ENCODE measurements at regions not wholly inside any gene's neighbourhood (a gene's known extent, or its start where the extent isn't known, plus 50 kb on each side); places are given as distances from the start of the nearest gene placed in this dataset.

DNA sequence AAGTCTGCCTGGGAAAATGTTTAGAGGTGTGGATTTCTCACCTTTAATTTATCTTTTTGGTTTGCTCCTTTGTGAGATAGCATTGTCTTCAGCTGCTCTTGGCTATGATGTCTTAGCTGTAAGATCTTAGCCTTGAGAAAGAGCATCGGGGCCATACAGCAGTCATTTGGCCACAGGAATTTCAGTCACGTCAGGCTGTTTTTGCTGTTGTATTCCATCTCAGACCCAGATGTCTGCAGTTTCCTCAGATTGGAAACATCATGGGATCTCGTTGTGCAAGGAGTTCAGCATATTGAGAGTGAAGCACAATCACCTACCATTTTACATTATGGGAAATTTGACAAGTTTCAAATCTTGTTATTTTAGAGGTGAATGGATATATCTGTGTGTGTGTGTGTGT, 89.3 kb upstream of the C1QTNF9B start:
- peak in 1 of 8 experiments; percentile 54 for ATAC-seq (replicated peaks in 6 of 8)

DNA sequence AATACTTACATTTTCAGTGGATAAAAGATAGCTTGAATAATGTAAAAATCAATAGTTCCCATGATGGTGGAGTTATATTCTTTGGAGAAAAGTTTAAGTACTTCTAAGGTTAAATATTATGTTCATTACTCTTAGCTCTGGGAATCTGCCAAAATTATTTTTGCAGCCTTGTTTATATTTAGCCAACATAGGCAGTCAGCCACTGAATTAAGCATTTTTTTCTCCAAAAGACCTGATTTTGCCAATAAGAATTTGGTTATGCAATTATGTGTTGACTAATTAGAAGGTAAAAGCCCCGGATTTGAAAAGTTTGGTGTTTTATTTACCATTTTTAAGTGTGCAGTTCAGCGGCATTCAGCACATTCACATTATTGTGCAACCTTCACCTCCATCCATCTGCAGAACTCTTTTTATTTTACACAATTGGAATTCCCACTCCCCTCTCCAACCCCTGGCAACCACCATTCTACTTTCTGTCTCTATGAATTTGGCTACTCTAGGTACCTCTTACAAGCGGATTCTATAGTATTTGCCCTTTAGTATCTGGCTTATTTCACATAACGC, 90.1 kb upstream of the C1QTNF9B start:
- no peak overlapping the region for H3K27ac ChIP-seq
- WGBS, 10 experiments: 20 to 100% (median 72%) methylated on average over 1 to 4 of the region's 4 CpGs; no CpG with 5 or more reads in 1 of the 10 experiments

More for the DNA sequence above, 89.3 kb upstream of the C1QTNF9B start:
- Histone ChIP-seq H3K4me1 (replicated peaks in 1 of 2) (peaks cover 12 to 36% of the 10 kb centered on the region in 2 donors), H3K27ac (no peak overlapping the region), H3K4me3 (no peak overlapping the region)
- in situ Hi-C loops (cut with MboI; ENCODE audit: low pct_unique_long_range_greater_than_20kb in 2 of 9, low sequenced_read_pairs in 9 of 9, unreplicated experiment in 9 of 9): no loop called here
- WGBS, 10 experiments: 20 to 100% (median 78%) methylated on average over 1 to 2 of the region's 3 CpGs; no CpG with 5 or more reads in 4 of the 10 experiments

DNA sequence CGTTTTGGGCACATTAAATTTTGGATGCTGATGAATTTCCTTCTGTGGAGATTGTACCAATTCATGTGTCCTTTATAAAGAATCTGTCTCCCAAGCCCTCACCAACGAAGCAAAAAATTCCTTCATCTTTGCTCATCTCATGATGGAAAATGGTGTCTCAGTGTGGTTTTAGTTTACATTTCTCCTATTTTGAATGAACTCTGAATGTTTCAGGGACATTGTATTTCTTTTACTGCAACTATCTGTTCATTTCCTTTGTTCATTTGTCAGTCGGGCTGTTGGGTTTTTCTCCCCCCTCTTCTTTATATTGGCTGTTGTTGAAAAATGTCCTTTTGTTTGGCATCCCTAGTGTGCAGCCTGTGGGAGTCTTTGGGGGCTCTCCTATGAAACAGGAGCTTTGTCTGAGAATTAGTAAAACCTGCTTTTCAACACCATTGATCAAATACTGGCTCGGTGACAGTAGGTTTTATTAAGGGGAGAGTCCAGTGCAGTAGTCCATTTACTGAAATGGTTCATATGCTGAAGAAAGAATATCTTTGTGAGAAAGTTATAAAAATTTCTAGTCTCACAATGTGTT, 91.3 kb upstream of the C1QTNF9B start:
- Histone ChIP-seq H3K27ac (no peak overlapping the region), H3K4me1 (replicated peaks in 1 of 2) (peaks cover 12 to 36% of the 10 kb centered on the region in 2 donors), H3K4me3 (no peak overlapping the region)
- ATAC-seq (replicated peaks in 6 of 8): no peak
- 26 to 63% (median 49%) methylated on average over 2 to 4 of the region's 4 CpGs for WGBS, 10 experiments
- in situ Hi-C loops (cut with MboI; ENCODE audit: low pct_unique_long_range_greater_than_20kb in 2 of 9, low sequenced_read_pairs in 9 of 9, unreplicated experiment in 9 of 9): no loop called here

More for the DNA sequence above, 90.1 kb upstream of the C1QTNF9B start:
- no peak overlapping the region for H3K4me3 ChIP-seq
- H3K4me1 ChIP-seq (replicated peaks in 1 of 2): peaks cover 12 to 36% of the 10 kb centered on the region in 2 donors
- in situ Hi-C loops (cut with MboI; ENCODE audit: low pct_unique_long_range_greater_than_20kb in 2 of 9, low sequenced_read_pairs in 9 of 9, unreplicated experiment in 9 of 9): no loop called here
- peak in 1 of 8 experiments; percentile 19 for ATAC-seq (replicated peaks in 6 of 8)

DNA sequence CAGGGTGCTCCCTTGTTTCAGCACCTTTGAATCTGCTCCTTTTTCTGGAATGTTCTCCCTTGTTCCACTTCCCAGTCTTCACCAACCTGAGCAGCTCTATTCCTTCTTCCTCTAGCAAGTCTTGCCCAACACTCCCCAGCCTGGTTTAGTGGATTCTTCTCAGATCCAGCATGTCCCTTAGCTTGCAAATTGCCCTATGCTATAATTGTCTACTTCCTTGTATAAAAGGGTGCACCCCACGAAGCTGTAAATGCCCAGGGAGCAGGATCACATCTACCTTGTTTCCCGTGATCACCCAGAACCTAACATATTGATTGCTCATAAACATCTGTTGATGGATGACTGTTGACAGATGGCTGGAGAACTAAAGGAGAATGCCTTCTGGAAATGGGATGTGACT, 93.2 kb upstream of the C1QTNF9B start:
- ATAC-seq (replicated peaks in 6 of 8): no peak
- Histone ChIP-seq H3K4me3 (no peak overlapping the region), H3K4me1 (replicated peaks in 1 of 2) (peaks cover 9 to 32% of the 10 kb centered on the region in 2 donors), H3K27ac (no peak overlapping the region)
- 29 to 83% (median 71%) methylated on average over 1 to 2 of the region's 2 CpGs; no CpG with 5 or more reads in 4 of the 10 experiments for WGBS, 10 experiments
- in situ Hi-C loops (cut with MboI; ENCODE audit: low pct_unique_long_range_greater_than_20kb in 2 of 9, low sequenced_read_pairs in 9 of 9, unreplicated experiment in 9 of 9): no loop called here

DNA sequence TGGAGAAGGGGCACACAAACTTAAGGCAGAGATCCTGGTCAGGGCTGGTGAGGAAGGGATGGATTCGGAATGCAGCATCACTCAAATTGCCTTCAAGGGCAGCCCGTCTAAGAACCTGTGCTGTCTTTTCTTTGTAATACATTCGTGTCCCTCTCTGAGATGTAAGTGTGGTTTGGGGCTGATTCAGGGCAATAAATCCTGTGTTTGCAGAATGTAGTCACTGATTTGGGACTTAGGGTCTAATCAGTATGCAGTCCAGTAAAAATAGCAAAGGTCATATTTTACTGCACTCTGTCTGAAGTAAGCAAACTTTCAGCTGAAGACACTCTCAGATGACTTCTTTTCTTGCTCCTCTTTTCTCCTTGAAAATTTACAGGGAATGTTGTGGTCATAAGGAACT, 93.8 kb upstream of the C1QTNF9B start:
- H3K4me1 ChIP-seq (replicated peaks in 1 of 2): peaks cover 5 to 25% of the 10 kb centered on the region in 2 donors
- no peak overlapping the region for H3K4me3 ChIP-seq
- WGBS, 10 experiments: 60 to 93% (median 82%) methylated on average over 1 to 3 of the region's 3 CpGs; no CpG with 5 or more reads in 4 of the 10 experiments
- no peak for ATAC-seq (replicated peaks in 6 of 8)
- in situ Hi-C loops (cut with MboI; ENCODE audit: low pct_unique_long_range_greater_than_20kb in 2 of 9, low sequenced_read_pairs in 9 of 9, unreplicated experiment in 9 of 9): no loop called here
- H3K27ac ChIP-seq: no peak overlapping the region

DNA sequence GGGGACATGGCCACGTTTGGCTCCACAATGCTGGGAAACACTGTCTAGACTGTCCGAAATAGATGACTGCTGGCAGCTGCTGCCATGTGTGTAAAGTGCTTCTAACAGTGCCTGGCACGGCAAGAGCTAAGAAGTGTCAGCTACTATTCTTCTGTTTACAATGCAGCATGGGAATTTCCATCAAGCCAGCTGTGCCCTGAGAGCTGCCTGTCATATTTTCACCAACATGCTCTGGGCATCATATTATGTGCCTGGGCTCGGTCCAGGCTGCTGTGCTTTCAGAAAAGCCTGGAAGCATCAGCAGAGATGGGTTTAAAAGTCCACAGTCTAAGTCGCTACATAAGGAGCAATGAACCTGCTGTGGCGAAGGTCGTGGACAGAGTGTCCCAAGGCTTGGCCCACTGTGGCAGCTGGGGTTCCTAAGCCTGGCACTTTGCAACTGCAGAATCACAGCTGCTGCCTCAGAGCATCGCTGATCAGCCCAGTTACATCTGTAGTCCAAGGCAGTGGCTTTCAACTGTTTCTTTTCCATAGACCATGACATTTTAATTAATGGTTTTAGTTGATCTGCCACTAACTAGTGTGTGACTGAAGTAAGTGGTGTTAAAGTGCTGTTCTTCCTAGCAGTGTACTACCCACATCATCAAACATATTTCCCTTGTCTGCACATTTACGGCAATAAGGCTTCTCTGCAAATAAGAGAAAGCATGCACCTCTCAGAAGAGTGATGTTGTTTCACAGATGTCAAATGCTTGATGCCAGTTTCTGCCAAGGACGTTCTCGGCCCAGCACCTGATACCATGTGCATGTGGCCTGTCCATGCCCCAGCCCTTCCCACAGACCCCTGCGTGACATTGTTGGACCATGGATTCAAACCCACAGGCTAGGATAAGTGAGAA, 95.7 kb upstream of the C1QTNF9B start:
- peak in 2 of 8 experiments; percentile 8 to 50 for ATAC-seq (replicated peaks in 6 of 8)
- H3K27ac ChIP-seq: no peak overlapping the region
- H3K4me3 ChIP-seq: no peak overlapping the region
- in situ Hi-C loops (cut with MboI; ENCODE audit: low pct_unique_long_range_greater_than_20kb in 2 of 9, low sequenced_read_pairs in 9 of 9, unreplicated experiment in 9 of 9): no loop called here
- peaks cover 5 to 12% of the 10 kb centered on the region in 2 donors for H3K4me1 ChIP-seq (replicated peaks in 1 of 2)
- WGBS, 10 experiments: 44 to 90% (median 77%) methylated on average over 1 to 11 of the region's 12 CpGs; no CpG with 5 or more reads in 2 of the 10 experiments

DNA sequence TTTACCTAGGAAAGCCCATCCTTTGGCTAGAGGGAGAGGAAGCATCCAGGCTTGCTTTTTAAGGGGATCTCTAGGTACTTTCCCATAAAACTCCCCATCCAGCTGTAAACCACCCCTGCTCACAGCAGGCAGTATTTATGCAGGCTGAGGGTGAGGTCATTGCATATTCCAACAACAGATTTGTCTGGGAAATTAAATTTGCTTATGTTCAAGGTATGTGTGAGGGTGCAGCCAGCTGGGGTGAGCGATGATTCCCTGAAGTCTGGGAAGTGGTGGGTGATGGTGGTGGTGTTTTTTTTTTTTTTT, 96.3 kb upstream of the C1QTNF9B start:
- Histone ChIP-seq H3K27ac (no peak overlapping the region), H3K4me1 (replicated peaks in 1 of 2) (peaks cover 2 to 9% of the 10 kb centered on the region in 2 donors), H3K4me3 (no peak overlapping the region)
- 20 to 100% (median 86%) methylated on average over 1 of the region's 1 CpG; no CpG with 5 or more reads in 5 of the 10 experiments for WGBS, 10 experiments
- ATAC-seq (replicated peaks in 6 of 8): peak in 5 of 8 experiments; percentile 26 to 94 (median 92)
- in situ Hi-C loops (cut with MboI; ENCODE audit: low pct_unique_long_range_greater_than_20kb in 2 of 9, low sequenced_read_pairs in 9 of 9, unreplicated experiment in 9 of 9): no loop called here

DNA sequence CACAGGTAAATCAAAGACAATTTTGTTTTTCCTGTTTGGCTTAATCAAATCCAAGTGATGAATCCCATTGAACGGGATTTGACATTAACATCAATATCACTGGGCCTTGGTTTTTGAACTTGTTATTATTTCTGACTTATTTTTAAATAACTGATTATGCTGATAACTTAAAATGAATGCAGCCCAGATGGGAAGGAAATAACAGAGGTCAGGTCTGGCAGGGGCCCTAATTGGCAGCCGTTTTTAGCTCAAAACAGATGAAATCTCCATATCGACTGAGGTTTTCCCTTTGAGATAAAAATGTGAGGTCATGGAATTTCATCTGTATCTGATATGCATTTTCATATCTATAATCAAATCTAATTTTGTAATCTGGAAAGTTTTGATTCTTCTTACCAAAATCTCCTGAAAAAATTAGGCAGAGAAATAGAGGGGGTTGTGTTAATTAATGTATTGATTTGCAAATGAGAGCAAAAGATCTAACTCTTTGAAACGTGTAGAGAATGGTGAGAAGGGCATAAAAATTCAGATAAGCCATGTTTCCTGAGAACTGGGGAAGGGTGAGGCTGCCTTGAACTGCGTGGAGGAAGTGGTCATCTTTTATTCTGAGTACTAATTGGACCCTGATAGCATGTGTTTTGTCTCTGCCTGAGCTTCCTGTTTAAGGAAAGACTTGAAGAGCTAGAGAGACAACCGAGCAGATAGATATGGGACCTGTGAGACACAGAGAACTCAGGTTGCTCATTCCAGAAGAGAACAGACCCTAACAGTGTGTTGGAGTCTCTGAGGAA, 98.2 kb upstream of the C1QTNF9B start:
- WGBS, 10 experiments: 47 to 94% (median 78%) methylated on average over 3 to 6 of the region's 6 CpGs
- ATAC-seq (replicated peaks in 6 of 8): no peak
- Histone ChIP-seq H3K4me1 (replicated peaks in 1 of 2) (peaks cover 0 to 2% of the 10 kb centered on the region in 2 donors), H3K27ac (no peak overlapping the region), H3K4me3 (no peak overlapping the region)
- in situ Hi-C loops (cut with MboI; ENCODE audit: low pct_unique_long_range_greater_than_20kb in 2 of 9, low sequenced_read_pairs in 9 of 9, unreplicated experiment in 9 of 9): no loop called here

DNA sequence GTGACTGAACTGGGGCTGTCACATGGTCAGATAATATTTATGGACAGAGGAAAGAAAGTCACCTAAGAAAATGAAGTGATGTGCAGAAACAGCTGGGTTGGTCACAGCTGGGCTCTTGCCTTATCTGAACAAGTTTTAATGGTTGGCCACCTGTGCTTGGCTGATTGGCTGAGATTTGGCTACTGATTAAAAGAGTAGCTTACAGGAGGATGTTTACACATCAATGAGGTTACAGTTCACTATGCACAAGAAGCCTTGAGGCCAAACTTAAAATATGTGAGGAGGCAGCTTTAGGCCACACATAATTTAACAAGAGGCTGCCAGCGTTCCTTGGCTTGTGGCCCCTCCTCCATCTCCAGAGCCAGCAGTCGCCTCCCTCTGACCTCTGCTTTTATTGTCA, 99.2 kb upstream of the C1QTNF9B start:
- H3K4me1 ChIP-seq (replicated peaks in 1 of 2): no peaks in the 10 kb centered on the region
- no peak overlapping the region for H3K27ac ChIP-seq
- WGBS, 10 experiments: 52 to 100% (median 94%) methylated on average over 1 to 2 of the region's 2 CpGs; no CpG with 5 or more reads in 7 of the 10 experiments
- no peak overlapping the region for H3K4me3 ChIP-seq
- ATAC-seq (replicated peaks in 6 of 8): no peak
- in situ Hi-C loops (cut with MboI; ENCODE audit: low pct_unique_long_range_greater_than_20kb in 2 of 9, low sequenced_read_pairs in 9 of 9, unreplicated experiment in 9 of 9): no loop called here

DNA sequence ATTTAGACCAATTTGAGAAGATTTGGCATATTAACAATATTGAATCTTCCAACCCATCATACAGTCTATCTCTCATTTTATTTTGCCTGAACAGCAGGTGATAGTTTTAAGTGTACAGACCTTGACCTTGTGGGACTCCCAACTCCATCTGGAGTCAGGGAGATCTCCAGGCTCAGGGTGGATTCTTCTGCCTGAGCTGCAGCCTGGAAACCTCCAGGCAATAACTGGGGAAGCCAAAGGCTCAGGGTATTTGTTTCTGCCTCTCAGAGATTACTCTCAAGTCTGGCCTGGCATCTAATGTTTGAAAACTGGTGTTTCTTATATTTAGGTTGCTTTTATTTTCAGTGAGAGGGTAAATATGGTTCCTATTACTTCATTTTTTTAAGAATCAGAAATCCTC, 102.1 kb upstream of the C1QTNF9B start:
- ATAC-seq (replicated peaks in 6 of 8): peak in 2 of 8 experiments; percentile 75 to 97
- in situ Hi-C loops (cut with MboI; ENCODE audit: low pct_unique_long_range_greater_than_20kb in 2 of 9, low sequenced_read_pairs in 9 of 9, unreplicated experiment in 9 of 9): no loop called here
- no peak overlapping the region for H3K27ac ChIP-seq
- H3K4me1 ChIP-seq (replicated peaks in 1 of 2): peaks cover 12 to 13% of the 10 kb centered on the region in 2 donors
- H3K4me3 ChIP-seq: no peak overlapping the region

DNA sequence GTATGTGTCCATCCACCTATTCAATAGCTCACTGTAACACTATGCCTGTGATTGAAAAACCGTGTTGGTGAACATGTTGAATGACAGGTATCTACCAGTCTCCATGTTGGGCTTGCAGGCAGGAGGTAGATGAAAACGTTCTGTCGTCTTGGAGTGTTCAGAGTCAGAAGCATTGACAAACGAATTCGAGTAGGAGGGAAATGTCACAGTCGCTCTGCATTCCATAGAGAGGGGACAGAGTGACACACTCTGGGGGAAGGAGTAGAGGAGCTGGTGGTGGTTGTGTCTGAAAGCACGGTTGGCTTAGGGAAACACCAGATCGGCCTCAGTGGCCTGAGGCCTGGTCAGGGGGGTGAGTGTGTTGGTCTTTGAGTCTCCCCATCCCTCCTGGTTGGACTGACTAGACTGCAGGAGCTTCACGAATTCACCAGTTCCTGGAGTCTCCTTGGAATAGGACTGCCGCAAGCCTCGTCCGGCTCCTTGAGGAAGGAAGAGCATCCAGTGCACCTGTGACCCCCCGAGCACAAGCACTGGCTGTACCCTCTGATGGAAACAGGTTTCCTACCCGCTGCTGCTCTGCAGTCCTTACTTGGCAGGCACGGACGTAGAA, 105.0 kb upstream of the C1QTNF9B start:
- ATAC-seq (replicated peaks in 6 of 8): no peak
- Histone ChIP-seq H3K4me3 (no peak overlapping the region), H3K27ac (no peak overlapping the region), H3K4me1 (replicated peaks in 1 of 2) (peaks cover 30 to 34% of the 10 kb centered on the region in 2 donors)
- 74 to 100% (median 91%) methylated on average over 1 to 11 of the region's 16 CpGs; no CpG with 5 or more reads in 3 of the 10 experiments for WGBS, 10 experiments
- in situ Hi-C loops (cut with MboI; ENCODE audit: low pct_unique_long_range_greater_than_20kb in 2 of 9, low sequenced_read_pairs in 9 of 9, unreplicated experiment in 9 of 9): loop anchor here in 2 of 9 experiments (25.0 kb wide), 1 partner anchor 210 kb away; no protein-coding TSS in a partner anchor

DNA sequence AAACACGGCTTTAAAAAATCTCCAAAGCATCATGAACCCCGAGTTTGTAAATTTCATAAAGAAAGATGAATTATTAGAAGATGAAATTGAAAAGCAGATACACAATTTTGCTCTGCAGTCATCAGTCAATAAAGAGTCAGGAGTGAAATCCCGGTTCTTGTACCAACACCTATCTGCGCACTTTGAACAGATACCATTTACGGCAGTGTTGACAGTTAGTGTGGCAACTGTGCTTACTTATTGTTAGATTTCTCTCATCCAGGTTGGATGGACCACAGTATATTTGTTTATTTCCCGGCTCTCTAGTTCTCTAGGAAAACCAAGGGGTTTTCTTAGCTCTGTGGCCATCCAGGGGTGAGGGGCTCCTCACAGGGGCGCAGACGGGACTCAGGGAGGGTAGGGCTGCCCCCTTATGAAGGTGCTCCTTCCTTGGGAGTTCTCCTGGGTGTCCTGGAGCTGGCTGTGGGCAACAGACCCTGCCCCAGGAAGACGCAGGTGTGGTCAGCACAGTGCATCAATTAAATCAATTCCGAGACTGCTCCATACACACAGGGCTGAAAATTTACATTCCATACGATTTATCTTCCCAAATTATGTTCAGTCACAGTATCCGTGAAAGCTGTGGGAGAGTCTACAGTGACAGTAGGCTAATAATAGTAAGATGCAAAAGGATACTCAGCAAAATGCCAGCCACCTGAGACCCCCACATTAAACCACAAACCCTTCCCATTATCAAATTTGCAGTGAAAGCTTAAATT, 107.0 kb upstream of the C1QTNF9B start:
- 33 to 100% (median 78%) methylated on average over 1 to 11 of the region's 12 CpGs for WGBS, 10 experiments
- in situ Hi-C loops (cut with MboI; ENCODE audit: low pct_unique_long_range_greater_than_20kb in 2 of 9, low sequenced_read_pairs in 9 of 9, unreplicated experiment in 9 of 9): loop anchor here in 2 of 9 experiments (25.0 kb wide), 1 partner anchor 208 kb away; no protein-coding TSS in a partner anchor
- Histone ChIP-seq H3K4me1 (replicated peaks in 1 of 2) (peaks cover 30 to 34% of the 10 kb centered on the region in 2 donors), H3K27ac (no peak overlapping the region), H3K4me3 (no peak overlapping the region)
- ATAC-seq (replicated peaks in 6 of 8): peak in 5 of 8 experiments; percentile 35 to 69 (median 66)

Measured in motor neuron (in vitro differentiated cells).